GM19025 (cell line): ENCODE measurements at regions not wholly inside any gene's neighbourhood (a gene's known extent, or its start where the extent isn't known, plus 50 kb on each side); places are given as distances from the start of the nearest gene placed in this dataset.

Source experiments
- ATAC-seq: cut with Tn5 transposase; IDR thresholded peaks from one replicate; pipeline ENCODE4 v1.9.1; 2021; ENCODE audit warnings: mild to moderate bottlenecking, low read depth, moderate library complexity; ENCODE audit not compliant: unreplicated experiment

DNA sequence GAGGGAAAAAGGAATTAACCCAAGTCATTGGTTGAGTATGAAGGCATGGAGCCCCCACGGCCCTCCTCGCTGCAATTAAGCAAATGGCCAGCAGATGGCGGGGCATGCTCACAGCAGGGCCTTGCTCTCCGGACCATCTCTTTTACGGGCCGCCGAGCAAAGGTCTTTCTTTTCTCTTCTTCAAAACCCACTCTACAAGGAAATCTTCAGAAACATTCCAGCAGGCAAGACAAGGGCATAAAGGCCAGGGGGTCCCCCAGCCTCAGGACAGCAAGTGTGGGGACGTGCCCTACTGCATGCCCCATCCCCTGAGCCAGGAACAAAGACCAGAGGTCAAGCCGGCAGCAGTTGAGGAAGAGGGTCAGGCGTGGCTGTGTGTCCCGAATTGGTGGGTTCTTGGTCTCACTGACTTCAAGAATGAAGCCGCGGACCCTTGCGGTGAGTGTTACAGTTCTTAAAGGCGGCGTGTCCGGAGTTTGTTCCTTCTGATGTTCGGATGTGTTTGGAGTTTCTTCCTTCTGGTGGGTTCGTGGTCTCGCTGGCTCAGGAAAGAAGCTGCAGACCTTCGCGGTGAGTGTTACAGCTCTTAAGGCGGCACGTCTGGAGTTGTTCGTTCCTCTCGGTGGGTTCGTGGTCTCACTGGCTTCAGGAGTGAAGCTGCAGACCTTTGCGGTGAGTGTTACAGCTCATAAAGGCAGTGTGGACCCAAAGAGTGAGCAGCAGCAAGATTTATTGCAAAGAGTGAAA, 59.6 kb upstream of the TOP1 start:
- peak; percentile 51 for ATAC-seq

DNA sequence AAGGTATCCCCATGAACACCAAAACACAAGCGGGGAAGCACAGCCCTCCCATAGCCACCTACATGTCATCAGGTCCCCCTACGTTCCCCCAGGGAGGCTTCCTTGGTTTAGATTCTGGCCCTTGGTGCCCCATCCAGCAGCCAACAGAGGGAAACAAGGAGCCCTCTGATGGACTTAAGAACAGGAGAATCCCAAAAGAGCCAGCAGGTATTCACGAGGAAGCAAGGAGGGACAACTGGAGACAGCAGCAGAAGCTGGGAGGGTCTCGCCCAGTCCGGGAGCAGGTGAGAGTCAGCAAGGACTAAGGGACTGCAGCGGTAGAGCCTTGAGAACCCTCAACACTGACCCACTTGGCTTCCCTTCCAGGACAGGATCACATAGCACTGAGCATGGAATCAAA, 58.4 kb upstream of the TOP1 start:
- no peak for ATAC-seq

DNA sequence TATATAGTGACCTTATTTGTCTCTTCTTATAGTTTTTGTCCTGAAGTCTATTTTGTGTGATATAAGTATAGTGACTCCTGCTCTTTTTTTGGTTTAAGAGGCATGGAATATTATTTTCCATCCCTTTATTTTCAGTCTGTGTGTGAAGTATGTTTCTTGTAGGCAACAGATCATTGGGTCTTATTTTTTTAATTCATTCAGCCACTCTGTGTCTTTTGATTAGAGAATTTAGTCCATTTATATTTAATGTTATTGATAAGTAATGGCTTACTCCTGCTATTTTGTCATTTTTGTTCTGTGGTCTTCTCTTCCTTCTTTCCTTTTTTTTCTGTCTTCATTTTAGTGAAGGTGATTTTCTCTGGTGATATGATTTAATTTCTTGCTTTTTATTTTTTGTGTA, 51.4 kb upstream of the TOP1 start:
- no peak for ATAC-seq

DNA sequence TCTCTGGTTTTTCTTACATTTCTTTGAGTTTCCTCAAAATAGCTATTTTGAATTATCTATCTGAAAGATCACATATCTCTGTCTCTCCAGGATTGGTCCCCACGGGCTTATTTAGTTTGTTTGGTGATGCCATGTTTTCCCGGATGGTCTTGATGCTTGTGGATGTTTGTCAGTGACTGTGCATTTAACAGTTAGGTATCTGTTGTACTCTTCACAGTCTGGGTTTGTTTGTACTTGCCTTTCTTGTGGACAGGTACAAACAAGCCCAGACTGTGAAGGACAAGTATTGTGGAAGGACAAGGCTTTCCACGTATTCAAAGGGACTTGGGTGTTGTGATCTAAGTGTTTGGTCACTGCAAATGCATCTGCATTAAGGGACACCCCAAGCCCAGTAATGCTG, 49.9 kb upstream of the TOP1 start:
- ATAC-seq, result no peak
